DMS153 treated with DMSO at 0.1 percent for 48 hours (cell line): ENCODE measurements at regions not wholly inside any gene's neighbourhood (a gene's known extent, or its start where the extent isn't known, plus 50 kb on each side); places are given as distances from the start of the nearest gene placed in this dataset.
"Not testable (repeated sequence)": the region's sequence is repeated elsewhere in the genome, so short reads cannot be mapped to it uniquely, and the experiment has no call there.

Experiments
- DNase-seq: peaks from one replicate; lab custom pipeline; 2025; ENCODE audit not compliant: unreplicated experiment; lab: John Stamatoyannopoulos, UW

GRCh38 chr3:95705786-95706418 is 1108.5 kb upstream of the EPHA6 start:
- DNase-seq = no peak

DNA sequence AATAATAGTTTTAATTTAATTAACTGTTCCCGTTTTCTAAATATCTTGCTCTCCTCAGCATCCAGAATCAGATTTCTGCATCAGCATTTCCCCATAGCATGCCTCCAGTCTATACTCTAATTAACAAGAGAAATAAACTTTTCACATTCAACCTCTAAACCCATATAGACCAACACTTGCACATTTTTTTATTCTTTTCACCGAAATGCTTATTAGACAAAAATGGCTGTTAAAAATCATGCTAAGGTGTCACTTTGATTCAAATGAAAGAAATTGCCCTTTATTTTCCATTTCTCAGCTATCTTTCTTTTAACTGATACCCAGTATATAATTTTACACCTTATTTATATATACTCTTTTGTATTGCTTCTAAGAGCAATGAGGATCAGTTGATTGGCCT is 1107.1 kb upstream of the EPHA6 start:
- no peak for DNase-seq

DNA sequence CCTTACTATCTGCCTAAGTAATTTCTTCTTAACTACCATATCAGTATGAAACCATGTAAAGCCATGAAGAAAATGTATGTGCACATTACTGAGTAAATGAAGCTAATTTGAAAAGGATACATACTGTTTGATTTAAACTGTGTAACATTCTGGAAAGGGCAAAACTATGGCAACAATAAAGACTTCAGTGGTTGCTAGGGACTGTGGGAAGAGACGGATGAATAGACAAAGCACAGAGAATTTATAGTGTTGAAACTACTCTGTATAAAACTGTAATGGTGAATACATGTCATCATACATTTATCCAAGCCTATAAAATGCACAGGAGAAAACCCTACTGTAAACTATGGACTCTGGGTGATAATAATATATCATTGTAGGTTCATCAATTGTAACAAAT is 1103.7 kb upstream of the EPHA6 start:
- no peak for DNase-seq

DNA sequence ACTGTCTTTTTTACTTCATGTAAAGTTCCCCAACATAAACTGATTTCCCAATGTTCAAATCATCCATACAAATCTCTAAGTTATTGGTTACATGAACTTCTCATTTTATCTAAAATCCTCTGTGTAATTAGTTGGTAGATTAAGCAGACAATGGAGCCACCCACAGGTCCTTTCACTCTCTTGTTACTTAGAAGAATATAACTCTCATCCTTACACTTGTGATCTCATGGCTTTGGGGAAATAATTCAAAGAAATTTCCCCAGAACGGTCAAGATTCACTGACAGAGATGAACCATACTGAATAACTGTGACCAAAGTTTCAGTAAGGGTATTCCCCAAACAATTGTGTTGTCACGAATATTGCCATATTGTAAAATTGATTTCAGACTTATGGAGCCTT is 1102.6 kb upstream of the EPHA6 start:
- no peak for DNase-seq

DNA sequence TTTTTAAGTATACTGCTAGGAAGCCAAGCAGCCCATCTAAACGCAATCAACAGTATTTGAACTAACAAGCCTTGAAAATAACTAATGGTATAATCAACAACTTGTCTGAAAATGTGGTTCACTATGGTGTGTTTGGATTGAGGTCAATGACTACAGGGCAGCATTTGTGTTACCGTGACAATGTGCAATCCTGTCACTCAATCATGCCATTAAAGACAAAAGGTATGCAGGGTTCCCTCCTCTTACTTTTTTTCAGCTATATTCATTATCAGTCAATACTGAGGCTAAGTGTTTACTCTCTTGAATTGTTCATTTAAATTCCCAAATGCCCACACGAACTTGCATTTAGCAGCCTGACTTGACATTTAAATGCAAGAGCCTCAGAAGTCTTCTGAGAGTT is 1099.3 kb upstream of the EPHA6 start:
- no peak for DNase-seq

- no peak for DNase-seq
Measured at GRCh38 chr3:95717048-95717447, 1097.3 kb upstream of the EPHA6 start.

GRCh38 chr3:95718168-95718567 is 1096.2 kb upstream of the EPHA6 start:
- no peak for DNase-seq

DNA sequence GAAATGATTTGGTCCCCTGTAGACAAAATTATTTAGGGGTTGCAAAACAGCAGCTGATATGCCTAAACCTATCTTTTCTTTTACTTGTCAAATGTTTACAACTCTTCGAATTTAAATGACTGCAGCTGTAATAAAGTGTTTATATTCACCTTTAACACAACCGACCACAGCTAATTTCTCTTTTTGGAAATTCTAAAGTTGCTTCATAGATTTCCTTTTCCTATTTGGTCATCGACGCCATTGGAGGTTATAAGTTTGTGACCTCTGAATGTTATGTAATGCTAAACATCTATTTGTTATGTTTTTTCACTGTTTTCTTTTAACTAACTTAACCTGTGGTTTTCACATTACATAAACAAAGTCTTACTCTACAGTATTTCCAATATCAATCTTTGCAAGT is 1094.9 kb upstream of the EPHA6 start:
- DNase-seq = no peak

DNA sequence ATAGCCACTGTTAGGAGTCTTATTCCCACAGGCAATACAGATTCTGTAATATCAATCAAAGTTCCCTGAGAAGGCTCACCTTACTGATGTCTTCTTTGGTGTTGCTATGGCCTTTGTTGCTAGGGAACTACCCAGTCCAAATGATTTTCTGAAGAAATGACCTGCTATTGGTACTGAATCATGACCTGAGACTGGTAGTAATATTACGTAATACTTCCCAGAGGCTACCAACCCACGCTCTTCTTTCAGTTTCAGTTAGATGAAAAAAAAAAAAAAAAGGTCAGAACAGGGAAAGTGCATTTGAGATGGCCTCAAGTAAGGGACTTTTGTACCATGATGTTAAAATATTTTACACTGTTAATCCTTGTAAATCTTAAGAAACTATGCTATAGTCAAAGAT is 1092.5 kb upstream of the EPHA6 start:
- DNase-seq = no peak

DNA sequence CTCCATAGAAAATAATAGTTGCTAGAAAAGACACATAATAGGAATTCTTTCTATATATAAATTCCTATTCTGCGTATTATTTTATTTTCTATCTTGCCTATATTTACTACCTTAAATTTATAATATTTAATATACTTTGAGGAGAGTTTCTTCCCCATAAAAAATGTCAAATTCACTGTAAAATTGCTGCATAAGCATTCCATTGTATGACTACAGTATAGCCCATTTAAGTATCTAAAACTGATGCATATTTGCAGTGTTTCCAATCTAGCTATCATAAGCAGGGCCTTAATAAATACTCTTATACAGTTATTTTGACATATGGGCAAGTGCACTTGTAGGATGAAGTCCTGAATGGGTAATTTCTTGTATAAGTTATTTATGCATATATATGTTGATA is 1088.6 kb upstream of the EPHA6 start:
- no peak for DNase-seq

DNA sequence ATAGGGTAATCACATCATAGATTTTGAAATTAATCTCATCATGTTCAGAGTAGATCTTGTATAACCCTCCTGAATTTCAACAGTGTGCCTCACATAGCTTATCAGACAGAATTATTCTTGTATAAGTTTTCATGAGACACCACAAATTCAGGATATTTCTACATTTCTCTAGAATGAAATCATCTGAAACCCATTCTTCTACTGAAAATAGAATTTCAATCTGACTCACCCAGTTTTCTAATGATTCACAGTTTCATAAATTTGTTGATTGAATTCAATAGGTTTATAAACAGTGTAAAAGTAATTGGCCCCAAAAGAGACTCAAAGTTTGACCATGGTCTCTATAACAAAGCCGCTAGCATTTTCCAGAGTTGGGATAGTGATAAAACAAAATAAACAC is 1082.6 kb upstream of the EPHA6 start:
- no peak for DNase-seq

DNA sequence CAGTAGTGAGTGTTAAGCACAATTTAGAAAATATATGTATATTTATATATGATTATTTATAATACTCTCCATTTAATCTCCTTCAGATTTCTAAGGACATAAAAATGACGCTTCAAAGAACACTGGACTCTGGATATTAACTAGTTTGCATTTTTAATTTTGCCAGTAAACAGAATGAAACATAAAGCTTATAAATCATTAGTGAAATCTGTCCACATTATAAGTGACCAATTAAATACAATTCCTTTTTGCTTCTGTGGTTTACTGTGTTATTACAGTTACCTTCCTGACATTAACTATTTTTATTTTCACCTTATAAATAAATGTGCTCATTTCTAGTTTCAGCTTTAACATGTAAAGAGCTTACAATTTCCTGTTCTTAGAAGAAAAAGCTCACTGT is 1081.1 kb upstream of the EPHA6 start:
- DNase-seq = no peak

- DNase-seq = no peak
Measured at GRCh38 chr3:95738045-95738444, 1076.3 kb upstream of the EPHA6 start.

- not testable (repeated sequence) for DNase-seq
Measured at GRCh38 chr3:95744896-95745295, 1069.5 kb upstream of the EPHA6 start.

- DNase-seq = no peak
Measured at GRCh38 chr3:95750097-95750496, 1064.3 kb upstream of the EPHA6 start.

GRCh38 chr3:95751509-95751908 is 1062.9 kb upstream of the EPHA6 start:
- DNase-seq = no peak

- DNase-seq = no peak
Measured at GRCh38 chr3:95752199-95752598, 1062.2 kb upstream of the EPHA6 start.

- no peak for DNase-seq
Measured at GRCh38 chr3:95758707-95759106, 1055.7 kb upstream of the EPHA6 start.

GRCh38 chr3:95759614-95760301 is 1054.6 kb upstream of the EPHA6 start:
- DNase-seq = no peak

DNA sequence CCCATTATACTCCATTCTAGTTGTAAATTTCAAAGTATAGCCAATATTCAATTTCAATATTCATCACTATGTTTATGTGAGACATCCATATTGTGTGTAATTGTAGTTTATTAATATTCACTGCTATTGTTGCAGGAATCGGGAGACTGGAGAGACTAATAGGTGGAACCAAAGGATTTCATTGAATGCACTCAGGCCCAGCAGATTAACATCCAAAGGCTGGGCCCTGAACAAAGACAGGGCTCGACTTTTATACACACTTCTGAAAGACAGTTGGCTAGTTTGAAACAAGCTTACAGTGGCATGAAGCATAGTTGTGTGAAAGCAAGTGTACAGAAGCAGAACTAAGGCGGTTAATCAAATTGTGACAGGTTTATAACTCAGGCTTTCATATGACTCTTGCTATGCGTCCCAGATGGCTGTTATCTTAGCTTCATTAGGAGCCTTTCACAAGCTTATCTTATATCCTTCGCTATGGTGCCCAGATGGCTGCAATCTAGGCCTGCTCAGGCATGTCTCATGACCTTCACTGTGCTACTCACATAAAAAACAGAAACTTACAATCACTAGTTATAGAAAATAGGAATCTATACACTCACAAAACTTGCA is 1038.8 kb upstream of the EPHA6 start:
- DNase-seq = no peak

- no peak for DNase-seq
Measured at GRCh38 chr3:95781598-95781997, 1032.8 kb upstream of the EPHA6 start.

- DNase-seq = no peak
Measured at GRCh38 chr3:95789111-95789510, 1025.3 kb upstream of the EPHA6 start.

GRCh38 chr3:95797081-95797480 is 1017.3 kb upstream of the EPHA6 start:
- DNase-seq = no peak
